Amygdala (tissue), 56 donors: ENCODE measurements at regions not wholly inside any gene's neighbourhood (a gene's known extent, or its start where the extent isn't known, plus 50 kb on each side); places are given as distances from the start of the nearest gene placed in this dataset.
"Not testable (repeated sequence)": the region's sequence is repeated elsewhere in the genome, so short reads cannot be mapped to it uniquely, and the experiment has no call there.

ENCODE experiments used
- DNase-seq, 56 donors: peaks; one replicate each; lab custom pipeline; 2025; lab: John Stamatoyannopoulos, UW

DNA sequence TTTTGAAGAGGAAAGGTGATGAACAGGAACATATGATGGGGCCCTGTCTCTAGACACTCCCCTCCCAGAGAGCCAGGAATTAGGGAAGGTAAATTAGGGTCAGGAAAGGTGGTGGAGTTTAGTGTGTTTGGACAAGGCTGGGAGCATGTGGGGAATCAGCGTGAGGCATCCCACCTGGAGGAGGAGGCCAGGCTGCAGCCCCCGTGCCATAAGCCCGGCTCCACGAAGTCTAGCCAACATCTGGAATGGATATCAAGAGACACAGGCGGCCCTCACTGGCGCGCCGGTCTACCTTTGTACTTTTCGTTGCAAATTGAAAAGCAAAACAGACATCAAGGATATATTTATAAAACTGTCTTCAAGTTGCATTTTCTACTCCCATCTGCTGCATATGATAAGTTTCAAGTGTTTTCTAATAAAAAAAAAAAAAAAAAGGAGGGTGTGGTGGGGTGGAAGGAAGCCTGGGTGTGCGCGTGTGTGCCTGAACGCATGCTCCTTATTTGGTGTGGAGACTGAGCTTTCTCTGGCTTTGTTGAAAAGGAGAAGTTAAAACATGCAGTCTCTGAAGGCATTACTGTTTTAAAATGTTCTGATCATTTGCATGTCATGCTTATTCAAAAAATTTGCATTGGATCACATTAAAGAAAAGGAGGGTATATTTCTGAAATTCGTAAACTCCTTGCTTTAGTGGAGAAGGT is 546.7 kb upstream of the ID2 start:
- no peak for DNase-seq

DNA sequence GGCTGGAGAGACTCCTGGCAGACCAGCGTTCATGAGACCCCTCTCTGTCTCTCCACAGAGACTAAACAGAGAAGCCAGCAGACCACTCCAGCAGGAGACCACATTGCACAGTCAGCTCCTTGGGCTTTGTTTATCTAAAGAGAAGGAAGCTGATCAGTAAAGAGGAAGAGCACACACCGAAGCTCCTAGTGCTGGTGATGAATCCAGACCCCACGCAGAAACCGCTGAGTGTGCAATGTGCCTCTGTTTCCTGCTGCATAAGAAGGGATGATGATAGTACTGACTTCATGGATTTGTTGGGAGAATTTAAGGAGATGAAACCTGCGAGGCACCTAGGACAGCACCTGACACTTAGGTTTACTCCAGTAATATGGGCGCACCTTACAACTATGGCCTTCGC is 544.1 kb upstream of the ID2 start:
- DNase-seq = no peak

DNA sequence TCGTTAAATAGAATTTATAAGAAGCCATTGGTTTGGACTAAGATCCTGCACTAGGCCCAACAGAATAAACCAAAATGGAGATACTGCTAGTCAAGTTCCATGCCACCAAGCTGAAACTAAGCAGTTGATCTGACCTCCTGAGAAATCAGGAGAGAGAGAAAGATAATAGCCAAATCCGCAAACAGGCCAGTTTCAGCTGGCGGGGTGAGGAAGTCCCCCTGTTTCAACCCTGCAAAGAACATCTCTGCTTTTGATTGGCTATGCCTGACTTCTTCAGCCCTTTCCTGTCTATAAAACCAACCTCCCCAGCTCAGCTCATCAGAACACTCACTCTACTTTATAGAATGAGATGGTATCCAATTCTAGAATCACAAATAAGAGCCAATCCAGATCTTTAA is 543.3 kb upstream of the ID2 start:
- DNase-seq = no peak

DNA sequence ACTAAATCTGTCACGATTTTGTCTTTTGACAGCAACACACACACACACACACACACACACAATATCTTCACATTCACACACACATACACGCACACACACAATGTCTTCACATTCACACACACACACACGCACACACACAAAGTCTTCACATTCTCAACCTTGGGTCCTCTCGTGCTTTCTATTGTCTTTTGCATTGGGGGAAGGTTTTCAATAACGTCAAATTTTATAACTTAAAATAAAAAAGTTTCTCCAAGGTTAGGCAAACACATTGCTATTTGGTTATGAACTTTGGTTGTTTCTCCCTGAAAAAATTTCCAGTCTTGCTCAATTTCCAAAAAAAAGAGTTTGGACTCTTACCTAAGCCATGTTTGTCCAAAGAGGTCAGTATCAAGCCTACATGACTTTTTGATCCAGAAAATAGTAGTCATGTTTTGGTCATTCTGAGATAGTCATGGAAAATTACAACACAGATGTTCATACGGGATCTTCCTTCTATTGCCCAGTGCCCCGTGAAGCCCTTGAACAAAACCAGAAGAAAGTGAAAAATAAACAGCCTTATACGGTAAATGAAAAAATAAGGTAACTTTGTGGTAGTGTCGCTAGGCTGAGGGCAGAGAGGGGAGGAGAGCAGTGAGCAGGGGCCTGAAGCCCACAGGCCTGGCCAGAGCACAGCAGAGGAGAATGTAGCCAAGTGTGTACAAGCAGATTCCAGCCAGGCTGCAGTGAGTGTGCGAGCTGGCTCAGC is 542.8 kb upstream of the ID2 start:
- DNase-seq = peak in 4 of 56 donors; percentile 1 to 35 (median 6)

DNA sequence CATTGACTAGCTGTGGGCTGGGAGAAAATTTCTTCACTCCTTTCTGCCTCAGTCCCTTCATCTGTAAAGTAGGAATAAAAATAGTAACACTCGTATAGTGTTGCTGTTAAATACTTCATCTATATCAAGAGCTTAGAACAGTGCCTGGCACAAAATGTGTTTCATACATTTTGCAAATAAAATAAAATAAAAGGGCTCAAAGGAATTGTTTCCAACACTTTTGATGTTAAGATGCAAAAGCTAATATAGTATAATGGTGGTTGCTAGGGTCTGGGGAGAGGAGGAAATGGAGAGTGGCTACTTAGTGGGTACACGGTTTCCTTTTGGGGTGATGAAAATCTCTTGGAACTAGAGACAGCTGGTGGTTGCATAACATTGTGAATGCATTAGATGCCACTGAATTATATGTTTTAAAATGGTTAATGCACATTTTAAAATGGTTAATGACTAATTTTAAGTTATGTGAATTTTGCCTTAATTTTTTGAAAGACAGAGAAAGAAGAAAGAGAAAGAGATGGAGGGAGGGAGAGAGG is 542.1 kb upstream of the ID2 start:
- DNase-seq = no peak

DNA sequence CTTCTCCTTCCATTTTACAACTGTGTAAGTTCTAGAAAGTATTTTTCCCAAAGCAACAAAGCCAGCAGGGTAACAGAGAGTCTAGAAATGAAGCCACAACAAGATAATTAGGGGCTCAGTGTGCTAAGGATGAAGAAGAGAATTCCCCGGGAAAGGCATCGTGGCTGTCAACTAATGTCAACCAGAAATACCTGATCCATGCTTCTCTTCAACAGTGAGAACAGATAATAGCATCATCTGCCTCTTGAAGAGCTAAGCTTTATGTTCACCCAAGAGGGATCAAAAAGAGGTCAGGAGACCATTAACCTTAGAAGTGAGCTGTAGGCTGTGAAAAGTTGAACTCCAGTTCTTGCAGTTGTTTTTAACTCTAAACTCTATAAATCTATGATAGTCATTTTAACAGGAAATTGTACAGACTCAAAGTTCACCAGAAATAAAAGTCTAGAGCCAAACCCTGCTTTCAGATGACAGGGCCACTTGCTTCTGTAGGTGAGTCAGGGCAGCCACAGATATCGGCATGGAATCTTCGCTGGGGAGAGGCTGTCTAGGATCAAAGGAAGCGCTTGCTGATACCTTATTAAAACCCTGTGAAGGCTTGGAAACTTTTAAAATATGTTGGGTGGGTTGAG is 540.7 kb upstream of the ID2 start:
- no peak for DNase-seq

DNA sequence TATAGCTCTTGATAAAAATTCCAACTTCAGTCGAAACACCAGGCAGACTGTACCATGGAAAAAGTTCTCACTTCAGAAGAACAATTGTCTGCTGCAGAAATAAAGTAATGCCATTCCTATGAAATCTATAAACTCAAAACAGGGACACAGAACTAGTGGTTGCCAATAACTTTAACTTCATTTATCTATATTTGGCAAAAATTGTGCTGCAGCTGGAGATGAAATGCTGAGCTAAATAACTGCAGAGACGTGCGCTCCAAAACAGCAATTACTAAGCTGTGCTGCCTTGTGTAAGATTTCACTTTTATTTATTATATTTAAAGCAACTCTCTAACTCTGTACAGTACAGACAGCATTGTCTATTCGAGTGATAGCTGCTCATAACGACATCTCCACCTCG is 540.1 kb upstream of the ID2 start:
- no peak for DNase-seq

DNA sequence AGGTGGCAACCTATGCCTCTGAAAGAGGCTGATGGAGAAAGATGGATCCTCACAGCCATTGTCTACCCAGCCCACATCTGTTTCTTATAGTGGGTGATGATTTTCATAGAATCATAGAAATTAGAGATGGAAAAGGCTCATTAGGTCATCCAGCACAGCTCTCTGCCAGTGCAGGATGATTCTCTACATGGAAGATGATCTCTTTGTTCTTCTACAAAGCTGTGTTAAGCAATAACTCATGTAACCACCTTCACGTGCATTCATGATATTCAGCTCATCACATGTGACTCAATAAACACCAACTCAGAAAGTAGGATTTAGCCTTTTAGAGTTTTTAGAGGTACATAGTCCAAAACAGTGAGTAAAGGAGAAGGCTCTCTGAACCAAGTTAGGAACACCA is 539.4 kb upstream of the ID2 start:
- DNase-seq = no peak

DNA sequence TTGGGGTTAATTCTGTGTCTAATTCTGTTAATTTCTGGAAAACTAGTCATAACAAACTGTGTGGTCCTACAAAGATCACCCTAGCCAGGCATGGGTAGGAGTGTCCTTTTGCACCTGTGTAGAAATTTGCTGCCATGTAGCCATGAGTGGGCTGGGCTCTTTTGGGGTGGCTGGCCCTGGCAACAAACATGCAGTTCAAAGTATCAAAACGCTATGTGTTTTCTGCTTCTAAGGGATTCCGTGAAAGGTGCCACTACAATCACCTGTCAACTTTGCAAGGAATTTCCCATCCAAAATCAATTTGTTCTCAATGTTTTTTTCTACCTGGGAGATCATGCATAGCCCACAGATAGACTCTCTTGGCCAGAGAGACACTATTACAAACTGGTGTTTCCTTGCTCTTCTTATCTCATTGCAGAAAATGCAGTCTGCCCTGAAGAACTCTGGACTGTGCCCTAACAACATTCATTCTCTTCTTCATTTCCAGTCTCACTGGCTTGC is 537.7 kb upstream of the ID2 start:
- no peak for DNase-seq

DNA sequence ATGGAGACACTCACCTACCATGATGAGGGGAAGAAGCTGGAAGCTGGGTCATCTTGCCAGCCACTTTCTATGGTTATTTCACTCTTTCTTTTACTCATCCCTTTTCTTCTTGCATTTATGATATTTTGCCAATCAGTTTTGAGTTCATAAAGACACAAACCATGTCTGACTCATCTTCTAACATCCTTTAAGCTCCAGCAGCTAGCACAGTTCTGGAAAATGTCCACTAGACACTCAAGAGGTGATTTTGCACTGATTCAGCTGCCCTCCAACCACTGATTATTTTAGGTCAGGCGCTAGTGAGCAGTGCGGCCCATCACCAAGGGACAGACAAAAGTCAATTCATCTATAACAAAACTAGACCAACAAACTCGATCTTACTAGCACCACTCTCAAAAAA is 537.1 kb upstream of the ID2 start:
- no peak for DNase-seq

DNA sequence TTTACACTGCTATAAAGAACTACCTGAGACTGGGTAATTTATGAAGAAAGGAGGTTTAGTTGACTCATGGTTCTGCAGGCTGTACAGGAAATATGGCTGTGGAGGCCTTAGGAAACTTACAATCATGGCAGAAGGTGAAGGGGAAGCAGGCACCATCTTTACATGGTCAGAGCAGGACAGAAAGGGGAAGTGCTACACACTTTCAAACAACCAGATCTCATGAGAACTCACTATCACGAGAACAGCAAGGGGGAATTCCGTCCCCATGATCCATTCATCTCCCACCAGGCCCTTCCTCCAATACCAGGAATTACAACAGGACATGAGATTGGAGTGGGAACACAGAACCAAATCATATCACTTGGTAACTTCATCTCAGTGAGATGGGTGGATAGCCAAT is 536.5 kb upstream of the ID2 start:
- DNase-seq = not testable (repeated sequence)

DNA sequence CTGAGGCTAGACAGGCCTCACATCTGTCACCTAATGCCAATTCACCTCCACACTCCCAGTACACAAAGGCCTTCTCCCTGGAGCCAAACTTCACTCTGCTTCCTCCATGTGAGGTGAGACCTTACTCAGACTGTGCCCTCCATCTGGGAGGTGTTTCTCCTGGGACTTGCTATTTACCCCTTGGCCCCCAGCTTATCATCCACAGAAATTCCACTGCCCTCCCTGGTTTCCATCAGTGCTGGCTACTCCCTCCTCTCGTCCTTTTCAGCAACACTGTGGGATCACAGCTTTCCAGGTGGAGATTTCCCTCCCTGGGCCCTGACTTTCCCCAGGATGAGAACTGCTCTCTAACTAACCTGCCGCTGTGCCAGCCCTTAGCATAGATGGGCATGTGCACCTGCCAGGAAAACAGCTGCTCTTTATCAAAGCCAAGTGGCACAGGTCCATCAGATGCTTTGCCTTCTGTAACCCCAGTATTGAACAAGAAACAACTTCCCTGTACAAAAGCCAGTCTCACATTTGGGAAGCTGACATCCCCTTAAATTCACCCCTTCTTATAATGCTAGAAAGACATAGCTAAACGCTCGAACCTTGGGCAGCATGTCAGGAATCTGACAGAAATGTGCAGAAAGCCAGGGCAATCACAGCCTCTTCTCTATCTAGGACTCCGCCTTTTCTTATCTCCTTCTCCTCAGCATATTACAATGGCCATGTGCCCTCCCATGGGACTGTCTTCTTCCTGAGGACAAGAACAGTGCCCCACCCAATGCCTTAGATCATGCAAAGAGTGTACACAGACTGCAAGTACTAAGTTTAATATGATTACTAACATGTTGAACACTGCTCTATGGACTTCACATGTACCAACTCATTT is 535.5 kb upstream of the ID2 start:
- no peak for DNase-seq

DNA sequence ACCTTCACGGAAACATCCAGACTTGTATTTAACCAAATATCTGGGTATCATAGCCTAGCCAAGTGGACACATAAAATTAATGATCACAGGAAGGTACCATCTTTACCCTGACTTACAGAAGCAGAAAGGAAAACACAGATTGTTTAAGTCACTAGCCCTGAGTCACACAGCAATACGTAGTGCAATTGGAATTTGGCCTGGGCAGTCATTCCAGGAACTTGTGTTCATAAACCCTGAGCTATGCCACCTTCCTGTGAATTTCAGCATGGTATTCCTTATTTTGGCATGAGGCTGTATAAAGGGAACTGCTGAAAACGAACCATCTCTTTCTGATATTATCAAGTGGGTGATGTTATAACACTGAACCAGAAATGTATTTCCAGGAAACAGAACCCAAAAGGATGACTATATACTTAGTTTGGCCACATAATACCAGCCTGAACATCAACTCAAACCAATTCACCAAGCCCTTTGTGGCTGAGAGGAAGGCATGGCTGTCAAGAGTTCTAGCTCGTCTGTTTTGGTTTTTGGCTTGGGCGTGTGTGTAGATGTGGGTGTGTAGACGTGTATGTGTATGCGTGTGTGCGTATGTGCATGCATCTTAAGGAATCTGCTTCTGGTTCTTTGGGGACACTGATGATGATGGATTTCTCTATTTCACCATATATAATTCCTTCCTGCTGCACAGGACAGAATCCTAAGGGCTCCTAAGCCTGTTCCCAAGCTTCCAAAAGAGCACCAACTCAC is 533.4 kb upstream of the ID2 start:
- no peak for DNase-seq

DNA sequence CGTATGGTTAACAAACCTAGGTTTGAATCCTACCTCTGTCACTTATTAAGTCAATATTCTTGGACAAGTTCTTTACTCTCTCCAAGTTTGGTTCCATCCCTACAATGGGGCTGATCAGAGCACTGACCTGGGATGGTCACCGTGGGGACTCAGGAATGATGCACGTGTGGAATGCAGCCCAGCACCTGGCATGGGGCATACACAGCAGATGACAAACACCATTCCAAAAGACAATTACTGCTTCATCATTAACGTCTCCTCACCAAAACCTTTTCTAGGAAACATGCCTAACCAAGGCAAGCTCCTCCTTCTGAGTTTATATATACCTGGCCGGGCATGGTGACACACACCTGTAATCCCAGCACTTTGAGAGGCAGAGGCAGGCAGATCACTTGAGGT is 532.9 kb upstream of the ID2 start:
- DNase-seq = no peak

DNA sequence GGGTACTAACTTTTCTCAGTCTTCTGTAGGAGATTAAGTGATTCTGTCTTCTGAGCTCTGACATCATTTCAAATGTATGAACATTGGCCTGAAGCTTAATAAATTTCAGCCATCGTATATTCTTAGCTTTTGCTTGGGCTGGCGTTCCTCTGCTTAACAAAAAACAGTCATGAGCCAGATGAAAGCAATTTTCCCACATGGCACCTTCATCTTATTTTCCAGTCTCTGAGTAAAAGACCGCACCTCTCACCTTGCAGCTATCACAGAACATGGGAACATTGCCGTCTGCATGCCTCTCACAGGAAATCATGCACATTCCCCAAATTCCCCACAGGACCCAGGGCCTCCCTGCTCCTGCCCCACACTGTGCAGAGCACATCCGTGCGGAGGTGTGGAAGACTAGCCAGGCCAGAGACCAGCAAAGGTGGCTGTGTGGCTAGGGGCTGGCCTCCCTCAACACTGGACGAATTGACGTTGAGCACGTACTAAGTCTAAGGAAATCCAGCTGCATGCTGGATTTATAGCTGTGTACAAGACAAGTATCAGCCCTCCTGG is 531.8 kb upstream of the ID2 start:
- DNase-seq = no peak

DNA sequence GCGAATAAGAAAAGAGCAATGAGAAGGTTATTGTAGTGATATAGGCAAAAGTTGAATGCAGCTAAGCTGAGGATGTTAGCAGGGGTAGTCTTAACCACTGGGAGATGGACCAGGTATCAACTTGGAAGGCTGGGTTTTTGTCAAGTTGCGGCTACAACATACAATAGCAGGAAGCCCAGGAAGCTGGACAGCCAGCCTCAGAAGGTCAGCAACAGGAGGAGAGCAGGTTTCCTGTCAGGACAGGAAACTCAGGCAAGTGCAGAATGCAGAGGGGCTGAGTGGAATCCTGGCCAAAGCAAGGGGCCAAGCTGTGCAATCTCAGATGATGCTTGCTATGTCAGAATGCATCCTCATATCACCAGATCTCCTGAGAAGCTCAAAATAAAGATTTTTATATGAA is 530.0 kb upstream of the ID2 start:
- DNase-seq = no peak

DNA sequence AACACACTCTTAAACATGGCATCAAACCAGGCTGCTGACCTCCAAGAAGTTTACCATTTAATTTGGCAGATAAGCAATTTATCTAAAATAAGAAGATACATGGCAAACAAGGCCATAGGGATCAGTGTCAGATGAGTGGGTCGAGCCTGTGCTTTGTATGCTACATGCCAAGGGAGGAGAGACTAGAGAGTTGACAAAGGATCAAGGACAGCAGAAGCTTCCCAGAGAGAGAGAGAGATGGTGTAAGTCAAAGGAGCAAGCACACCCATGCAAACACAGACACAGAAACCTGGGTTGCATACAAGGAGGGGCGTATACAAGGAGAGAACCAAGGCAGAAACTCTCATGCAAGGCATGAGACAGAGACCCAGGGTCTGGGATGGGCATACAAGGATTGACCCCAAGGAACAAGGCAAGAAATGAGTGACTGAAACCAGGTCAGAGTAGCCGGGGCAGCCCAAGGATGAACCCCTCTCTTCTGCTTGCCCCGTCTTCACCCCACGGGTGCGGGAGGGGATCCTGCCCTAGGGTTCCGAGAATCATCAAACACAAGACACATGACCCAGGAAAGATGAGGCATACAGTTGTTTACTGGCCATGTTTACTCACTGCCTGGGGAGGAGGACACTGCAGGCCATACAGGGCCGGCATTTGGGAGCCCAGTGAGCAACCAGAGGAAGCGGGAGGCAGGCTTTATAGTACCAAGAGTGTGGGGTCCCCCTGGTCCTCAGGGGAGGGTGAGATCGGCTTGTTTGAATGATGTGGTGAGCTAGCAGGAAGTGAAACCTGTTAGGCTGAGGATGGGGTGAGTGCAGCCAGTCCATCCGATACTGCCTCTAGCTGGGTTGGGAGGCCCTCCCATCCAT is 529.2 kb upstream of the ID2 start:
- DNase-seq = no peak

DNA sequence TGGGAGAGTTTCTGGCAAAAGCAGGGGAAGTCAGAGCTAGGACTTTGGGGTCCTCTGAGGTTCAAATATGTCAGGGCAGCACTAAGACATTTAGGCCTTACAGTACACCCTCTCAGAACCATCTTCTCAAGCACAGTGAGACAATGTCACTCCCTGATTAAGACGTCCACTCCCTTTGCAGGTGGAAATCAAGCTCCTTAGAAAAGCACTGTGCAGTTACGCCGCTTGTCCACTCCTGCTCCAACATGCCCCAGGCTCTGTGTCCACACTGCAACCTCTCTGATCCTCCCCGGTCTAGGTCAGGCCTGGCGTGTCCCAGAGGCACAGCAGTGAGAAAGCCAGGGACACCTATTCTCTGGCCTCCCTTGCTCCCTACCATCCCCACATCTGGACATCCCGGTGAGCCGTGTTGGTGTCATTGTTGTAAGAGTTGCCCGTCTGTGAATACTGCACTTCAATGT is 528.6 kb upstream of the ID2 start:
- DNase-seq = no peak
